ENCODE measurements at regions not wholly inside any gene's neighbourhood (a gene's known extent, or its start where the extent isn't known, plus 50 kb on each side); places are given as distances from the start of the nearest gene placed in this dataset.

DNA sequence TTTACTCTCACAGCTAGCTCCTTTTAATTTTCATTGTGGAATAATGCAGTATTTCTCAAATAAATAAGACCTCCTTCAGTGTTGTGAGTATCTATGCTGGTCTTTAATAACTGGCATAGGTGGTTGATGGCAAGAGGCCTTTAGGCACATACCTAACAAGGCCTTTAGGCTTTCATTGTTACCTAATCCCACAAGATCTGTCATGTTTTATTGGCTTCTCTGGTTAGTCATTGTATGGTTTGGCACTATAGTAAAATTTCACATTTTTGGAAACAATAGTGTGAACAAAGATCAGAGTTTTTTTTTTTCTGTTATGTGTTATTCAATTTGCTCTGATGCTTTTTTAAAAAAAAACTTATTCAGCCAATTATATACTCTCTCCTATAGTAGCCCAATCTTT is 89.8 kb upstream of the NEUROD1 start:
- Mint-ChIP-seq H3K4me1 (ENCODE audit: low read depth) (peaks cover 31% of the 10 kb centered on the region), H3K27me3 (ENCODE audit: insufficient read depth) (no peaks in the 10 kb centered on the region; the same call in 1 of the 2 replicates), H3K9me3 (no peaks in the 10 kb centered on the region), H3K36me3 (ENCODE audit: low read depth) (peaks cover 8% of the 10 kb centered on the region; the same call in 1 of the 2 replicates), H3K4me3 (no peak overlapping the region), H3K27ac (no peak overlapping the region)
- no peak for DNase-seq
- TF ChIP-seq CTCF (IDR thresholded peaks at IDR 0.05): no peak

DNA sequence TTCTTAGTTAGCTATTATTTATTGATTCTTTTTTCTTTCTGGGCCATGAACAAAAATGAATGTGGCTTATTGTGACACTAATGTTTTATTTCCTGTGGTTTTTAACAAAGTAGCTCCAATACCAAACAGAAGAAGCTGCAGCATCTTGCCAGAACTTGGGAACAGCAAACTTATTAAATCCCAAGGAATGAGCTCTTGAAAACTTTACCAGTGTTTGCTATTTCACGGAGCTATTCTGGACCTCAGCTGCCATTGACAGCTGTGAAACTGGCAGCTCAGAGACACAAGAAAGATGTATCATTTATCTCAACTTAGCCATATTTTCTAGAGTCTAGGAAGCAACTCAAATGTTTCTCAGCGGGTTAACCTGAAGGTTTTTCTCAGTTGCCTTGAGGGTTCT is 91.0 kb upstream of the NEUROD1 start:
- DNase-seq: no peak
- Mint-ChIP-seq H3K27ac (no peak overlapping the region), H3K27me3 (ENCODE audit: insufficient read depth) (no peaks in the 10 kb centered on the region; the same call in 1 of the 2 replicates), H3K9me3 (no peaks in the 10 kb centered on the region), H3K4me1 (ENCODE audit: low read depth) (peaks cover 33% of the 10 kb centered on the region), H3K4me3 (no peak overlapping the region), H3K36me3 (ENCODE audit: low read depth) (peaks cover 8% of the 10 kb centered on the region; the same call in 1 of the 2 replicates)
- no peak for TF ChIP-seq CTCF (IDR thresholded peaks at IDR 0.05)

DNA sequence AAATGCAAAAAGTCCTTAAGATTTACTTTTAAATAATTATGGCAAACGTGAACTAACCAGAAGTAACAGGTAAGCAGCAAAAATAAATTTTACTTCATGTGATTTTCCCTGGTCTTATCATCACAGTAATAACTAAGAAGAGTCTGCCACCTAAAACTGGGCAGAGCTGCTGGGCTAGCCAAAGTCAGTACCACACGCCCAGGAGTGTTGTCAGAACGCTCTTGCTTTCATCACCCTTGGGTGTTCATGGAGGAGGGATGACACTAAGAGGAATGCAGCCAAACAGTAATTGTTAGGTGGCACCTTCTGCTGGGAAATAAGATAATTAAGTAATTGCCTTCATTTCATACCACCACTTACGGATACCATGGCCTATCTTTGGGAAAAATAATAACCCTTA is 92.0 kb upstream of the NEUROD1 start:
- Mint-ChIP-seq H3K9me3 (no peaks in the 10 kb centered on the region), H3K36me3 (ENCODE audit: low read depth) (peaks cover 8% of the 10 kb centered on the region; the same call in 1 of the 2 replicates), H3K27me3 (ENCODE audit: insufficient read depth) (no peaks in the 10 kb centered on the region; the same call in 1 of the 2 replicates), H3K27ac (no peak overlapping the region), H3K4me1 (ENCODE audit: low read depth) (peaks cover 33% of the 10 kb centered on the region), H3K4me3 (no peak overlapping the region)
- no peak for TF ChIP-seq CTCF (IDR thresholded peaks at IDR 0.05)
- DNase-seq: no peak

- no peak overlapping the region for H3K4me3 Mint-ChIP-seq
- TF ChIP-seq CTCF (IDR thresholded peaks at IDR 0.05): no peak
- H3K27ac Mint-ChIP-seq: no peak overlapping the region
- H3K27me3 Mint-ChIP-seq (ENCODE audit: insufficient read depth): no peaks in the 10 kb centered on the region; the same call in 1 of the 2 replicates
- peaks cover 8% of the 10 kb centered on the region; the same call in 1 of the 2 replicates for H3K36me3 Mint-ChIP-seq (ENCODE audit: low read depth)
- no peak for DNase-seq
- H3K4me1 Mint-ChIP-seq (ENCODE audit: low read depth): peaks cover 33% of the 10 kb centered on the region
- H3K9me3 Mint-ChIP-seq: no peaks in the 10 kb centered on the region
Observed at GRCh38 chr2:181772777-181773176, 92.5 kb upstream of the NEUROD1 start.

DNA sequence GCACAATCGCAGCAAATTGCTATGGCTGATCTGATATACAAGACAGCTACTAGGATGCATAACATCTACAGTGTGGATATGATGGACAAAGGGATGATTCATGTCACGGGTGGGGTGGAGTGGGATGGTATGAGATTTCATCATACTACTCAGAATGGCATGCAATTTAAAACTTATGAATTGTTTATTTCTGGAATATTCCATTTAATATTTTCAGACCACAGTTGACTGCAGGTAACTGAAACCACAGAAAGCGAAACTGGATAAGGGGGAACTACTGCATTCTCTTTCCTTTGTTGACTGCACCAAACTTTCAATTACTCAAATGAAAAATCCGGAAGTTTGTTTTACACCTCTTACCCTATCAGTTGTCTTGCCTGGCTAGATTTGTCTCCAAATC is 94.4 kb upstream of the NEUROD1 start:
- H3K36me3 Mint-ChIP-seq (ENCODE audit: low read depth): peaks cover 8% of the 10 kb centered on the region; the same call in 1 of the 2 replicates
- no peak overlapping the region for H3K27ac Mint-ChIP-seq
- H3K4me1 Mint-ChIP-seq (ENCODE audit: low read depth): peaks cover 48% of the 10 kb centered on the region
- no peaks in the 10 kb centered on the region for H3K9me3 Mint-ChIP-seq
- no peak for DNase-seq
- no peak for TF ChIP-seq CTCF (IDR thresholded peaks at IDR 0.05)
- no peaks in the 10 kb centered on the region; the same call in 1 of the 2 replicates for H3K27me3 Mint-ChIP-seq (ENCODE audit: insufficient read depth)
- no peak overlapping the region for H3K4me3 Mint-ChIP-seq

- H3K27me3 Mint-ChIP-seq (ENCODE audit: insufficient read depth): peaks cover 1% of the 10 kb centered on the region; the same call in 1 of the 2 replicates
- peaks cover 8% of the 10 kb centered on the region; the same call in 1 of the 2 replicates for H3K36me3 Mint-ChIP-seq (ENCODE audit: low read depth)
- H3K27ac Mint-ChIP-seq: no peak overlapping the region
- no peak for TF ChIP-seq CTCF (IDR thresholded peaks at IDR 0.05)
- H3K4me1 Mint-ChIP-seq (ENCODE audit: low read depth): peaks cover 53% of the 10 kb centered on the region
- no peak for DNase-seq
- H3K9me3 Mint-ChIP-seq: no peaks in the 10 kb centered on the region
- H3K4me3 Mint-ChIP-seq: no peak overlapping the region
Observed at GRCh38 chr2:181776336-181776735, 96.0 kb upstream of the NEUROD1 start.

Data from HFFc6 (cell line).